HepG2 (cell line): ENCODE measurements at regions not wholly inside any gene's neighbourhood (a gene's known extent, or its start where the extent isn't known, plus 50 kb on each side); places are given as distances from the start of the nearest gene placed in this dataset.

ENCODE experiments used
- EP300 ChIP-seq, 3 experiments: sonication (generic) in 1 of 3; formaldehyde crosslinking in 1 of 3; IDR thresholded peaks; 2 replicates each; pipeline versions ENCODE4 v1.5.1 to v1.6.1; 2011 to 2020; ENCODE audit warnings: low read depth in 2 of 3, low read length in 2 of 3, borderline replicate concordance in 1 of 3, improper control_type of control experiment in 1 of 3, mild to moderate bottlenecking in 1 of 3, missing genetic modification reagents in 1 of 3, moderate library complexity in 1 of 3
- ESRRA ChIP-seq: sonication (generic); formaldehyde crosslinking; IDR thresholded peaks from 2 replicates; pipeline ENCODE4 v1.5.1; 2020; ENCODE audit warnings: mild to moderate bottlenecking, low read depth, missing genetic modification reagents
- FOSL1 ChIP-seq: sonication (generic); formaldehyde crosslinking; IDR thresholded peaks from 2 replicates; pipeline ENCODE4 v1.9.0; 2021; ENCODE audit warnings: missing genetic modification reagents, borderline replicate concordance
- GABPA ChIP-seq, 2 experiments: IDR thresholded peaks; 2 replicates each; pipeline ENCODE4 v1.6.1; 2011 to 2016; ENCODE audit warnings: low read depth in 2 of 2, low read length in 1 of 2, missing biosample characterization in 1 of 2, missing genetic modification characterization in 1 of 2
- NFE2L2 ChIP-seq: fragments of 150-350 bp; IDR thresholded peaks from 2 replicates; pipeline ENCODE4 v1.6.1; 2014; ENCODE audit warnings: low read length
- POLR2A ChIP-seq, 2 experiments: IDR thresholded peaks; 2 replicates each; pipeline ENCODE4 v1.6.1; 2011; ENCODE audit warnings: low read depth in 2 of 2, low read length in 2 of 2, mild to moderate bottlenecking in 1 of 2, moderate library complexity in 1 of 2; ENCODE audit not compliant: insufficient read depth in 1 of 2
- ZNF205 ChIP-seq: IDR thresholded peaks from 2 replicates; pipeline ENCODE4 v1.6.1; 2018; ENCODE audit warnings: missing biosample characterization, missing genetic modification reagents
- ZNF570 ChIP-seq: sonication (generic); formaldehyde crosslinking; IDR thresholded peaks from 2 replicates; pipeline ENCODE4 v1.4.0; 2020; ENCODE audit warnings: mild to moderate bottlenecking, missing genetic modification reagents, borderline replicate concordance
- TF ChIP-seq, protein P1 (sequence below): sonication (generic); formaldehyde crosslinking; IDR thresholded peaks from 2 replicates; pipeline ENCODE4 v1.5.0; 2020; ENCODE audit warnings: mild to moderate bottlenecking, missing genetic modification reagents, moderate library complexity
- TF ChIP-seq, protein P2 (sequence below): sonication (generic); formaldehyde crosslinking; IDR thresholded peaks from 2 replicates; pipeline ENCODE4 v1.5.1; 2020; ENCODE audit warnings: missing genetic modification reagents, mild to moderate bottlenecking, borderline replicate concordance

DNA sequence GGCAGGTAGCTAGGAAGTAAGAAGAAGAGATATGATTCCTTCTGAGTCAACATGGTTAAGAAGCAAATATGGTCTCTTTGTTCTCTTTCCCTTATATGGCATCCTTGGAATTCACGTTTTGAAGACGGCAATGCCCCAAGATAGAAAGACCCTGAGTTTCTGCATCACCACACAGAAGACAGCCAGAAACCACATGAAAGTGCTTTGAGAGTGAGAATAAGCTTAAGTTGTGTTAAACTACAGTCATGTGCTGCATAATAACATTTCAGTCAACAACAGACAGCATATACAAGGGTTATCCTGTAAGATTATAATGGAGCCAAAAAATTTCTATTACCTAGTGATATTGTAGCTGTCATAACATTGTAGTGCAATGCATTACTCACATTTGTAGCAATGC lies 89.9 kb upstream of the STEAP1 start:
- TF ChIP-seq NFE2L2 (no peak), FOSL1 (CRISPR knock-in tag) (no peak), POLR2A (IDR thresholded peaks at IDR 0.05; ENCODE audit: insufficient read depth in 1 of 2, low read depth in 2 of 2, low read length in 2 of 2) (no peak), EP300 (IDR thresholded peaks at IDR 0.05; ENCODE audit: low read depth in 2 of 2, low read length in 2 of 2) (no peak), EP300 (CRISPR knock-in tag; IDR thresholded peaks at IDR 0.05; ENCODE audit: borderline replicate concordance) (no peak), ZNF205 (CRISPR knock-in tag) (no peak), ESRRA (no peak), ZNF570 (no peak), GABPA (IDR thresholded peaks at IDR 0.05; ENCODE audit: low read depth, low read length) (no peak), GABPA (CRISPR knock-in tag; IDR thresholded peaks at IDR 0.05; ENCODE audit: low read depth) (no peak)
- TF ChIP-seq, protein P1, sequence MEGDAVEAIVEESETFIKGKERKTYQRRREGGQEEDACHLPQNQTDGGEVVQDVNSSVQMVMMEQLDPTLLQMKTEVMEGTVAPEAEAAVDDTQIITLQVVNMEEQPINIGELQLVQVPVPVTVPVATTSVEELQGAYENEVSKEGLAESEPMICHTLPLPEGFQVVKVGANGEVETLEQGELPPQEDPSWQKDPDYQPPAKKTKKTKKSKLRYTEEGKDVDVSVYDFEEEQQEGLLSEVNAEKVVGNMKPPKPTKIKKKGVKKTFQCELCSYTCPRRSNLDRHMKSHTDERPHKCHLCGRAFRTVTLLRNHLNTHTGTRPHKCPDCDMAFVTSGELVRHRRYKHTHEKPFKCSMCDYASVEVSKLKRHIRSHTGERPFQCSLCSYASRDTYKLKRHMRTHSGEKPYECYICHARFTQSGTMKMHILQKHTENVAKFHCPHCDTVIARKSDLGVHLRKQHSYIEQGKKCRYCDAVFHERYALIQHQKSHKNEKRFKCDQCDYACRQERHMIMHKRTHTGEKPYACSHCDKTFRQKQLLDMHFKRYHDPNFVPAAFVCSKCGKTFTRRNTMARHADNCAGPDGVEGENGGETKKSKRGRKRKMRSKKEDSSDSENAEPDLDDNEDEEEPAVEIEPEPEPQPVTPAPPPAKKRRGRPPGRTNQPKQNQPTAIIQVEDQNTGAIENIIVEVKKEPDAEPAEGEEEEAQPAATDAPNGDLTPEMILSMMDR (CRISPR knock-in tag), result no peak
- TF ChIP-seq, protein P2, sequence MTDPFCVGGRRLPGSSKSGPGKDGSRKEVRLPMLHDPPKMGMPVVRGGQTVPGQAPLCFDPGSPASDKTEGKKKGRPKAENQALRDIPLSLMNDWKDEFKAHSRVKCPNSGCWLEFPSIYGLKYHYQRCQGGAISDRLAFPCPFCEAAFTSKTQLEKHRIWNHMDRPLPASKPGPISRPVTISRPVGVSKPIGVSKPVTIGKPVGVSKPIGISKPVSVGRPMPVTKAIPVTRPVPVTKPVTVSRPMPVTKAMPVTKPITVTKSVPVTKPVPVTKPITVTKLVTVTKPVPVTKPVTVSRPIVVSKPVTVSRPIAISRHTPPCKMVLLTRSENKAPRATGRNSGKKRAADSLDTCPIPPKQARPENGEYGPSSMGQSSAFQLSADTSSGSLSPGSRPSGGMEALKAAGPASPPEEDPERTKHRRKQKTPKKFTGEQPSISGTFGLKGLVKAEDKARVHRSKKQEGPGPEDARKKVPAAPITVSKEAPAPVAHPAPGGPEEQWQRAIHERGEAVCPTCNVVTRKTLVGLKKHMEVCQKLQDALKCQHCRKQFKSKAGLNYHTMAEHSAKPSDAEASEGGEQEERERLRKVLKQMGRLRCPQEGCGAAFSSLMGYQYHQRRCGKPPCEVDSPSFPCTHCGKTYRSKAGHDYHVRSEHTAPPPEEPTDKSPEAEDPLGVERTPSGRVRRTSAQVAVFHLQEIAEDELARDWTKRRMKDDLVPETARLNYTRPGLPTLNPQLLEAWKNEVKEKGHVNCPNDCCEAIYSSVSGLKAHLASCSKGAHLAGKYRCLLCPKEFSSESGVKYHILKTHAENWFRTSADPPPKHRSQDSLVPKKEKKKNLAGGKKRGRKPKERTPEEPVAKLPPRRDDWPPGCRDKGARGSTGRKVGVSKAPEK (CRISPR knock-in tag), result no peak
